ENCODE measurements at regions not wholly inside any gene's neighbourhood (a gene's known extent, or its start where the extent isn't known, plus 50 kb on each side); places are given as distances from the start of the nearest gene placed in this dataset.

GRCh38 chr4:181189751-181190150 is 1053.5 kb upstream of the TENM3 start:
- Histone ChIP-seq H3K27me3 (replicated peaks; ENCODE audit: control insufficient read depth, insufficient read depth, low read length) (no peaks in the 10 kb centered on the region), H3K36me3 (ENCODE audit: control insufficient read depth, insufficient read depth, low read length) (no peaks in the 10 kb centered on the region), H3K4me3 (replicated peaks; ENCODE audit: low read depth, low read length) (no peak overlapping the region)
- no peak for DNase-seq (ENCODE audit: extremely low read depth, insufficient read length)
- no peak for TF ChIP-seq CTCF (IDR thresholded peaks at IDR 0.05; ENCODE audit: insufficient read depth, low read length, poor library complexity, severe bottlenecking)

GRCh38 chr4:181193131-181193930 is 1049.9 kb upstream of the TENM3 start:
- TF ChIP-seq CTCF (IDR thresholded peaks at IDR 0.05; ENCODE audit: insufficient read depth, low read length, poor library complexity, severe bottlenecking) = no peak
- H3K27me3 ChIP-seq (replicated peaks; ENCODE audit: control insufficient read depth, insufficient read depth, low read length) = no peaks in the 10 kb centered on the region
- DNase-seq (ENCODE audit: extremely low read depth, insufficient read length) = no peak
- H3K36me3 ChIP-seq (ENCODE audit: control insufficient read depth, insufficient read depth, low read length) = no peaks in the 10 kb centered on the region
- H3K4me3 ChIP-seq (replicated peaks; ENCODE audit: low read depth, low read length) = no peak overlapping the region

- no peak for TF ChIP-seq CTCF (IDR thresholded peaks at IDR 0.05; ENCODE audit: insufficient read depth, low read length, poor library complexity, severe bottlenecking)
- no peak for DNase-seq (ENCODE audit: extremely low read depth, insufficient read length)
- H3K4me3 ChIP-seq (replicated peaks; ENCODE audit: low read depth, low read length) = no peak overlapping the region
- H3K27me3 ChIP-seq (replicated peaks; ENCODE audit: control insufficient read depth, insufficient read depth, low read length) = no peaks in the 10 kb centered on the region
- no peaks in the 10 kb centered on the region for H3K36me3 ChIP-seq (ENCODE audit: control insufficient read depth, insufficient read depth, low read length)
These were observed 1049.1 kb upstream of the TENM3 start for GRCh38 chr4:181194096-181194495.

GRCh38 chr4:181200076-181200475 is 1043.1 kb upstream of the TENM3 start:
- Histone ChIP-seq H3K27me3 (replicated peaks; ENCODE audit: control insufficient read depth, insufficient read depth, low read length) (no peaks in the 10 kb centered on the region), H3K36me3 (ENCODE audit: control insufficient read depth, insufficient read depth, low read length) (no peaks in the 10 kb centered on the region), H3K4me3 (replicated peaks; ENCODE audit: low read depth, low read length) (no peak overlapping the region)
- no peak for TF ChIP-seq CTCF (IDR thresholded peaks at IDR 0.05; ENCODE audit: insufficient read depth, low read length, poor library complexity, severe bottlenecking)
- DNase-seq (ENCODE audit: extremely low read depth, insufficient read length) = no peak

GRCh38 chr4:181202240-181202639 is 1041.0 kb upstream of the TENM3 start:
- Histone ChIP-seq H3K36me3 (ENCODE audit: control insufficient read depth, insufficient read depth, low read length) (no peaks in the 10 kb centered on the region), H3K27me3 (replicated peaks; ENCODE audit: control insufficient read depth, insufficient read depth, low read length) (no peaks in the 10 kb centered on the region), H3K4me3 (replicated peaks; ENCODE audit: low read depth, low read length) (no peak overlapping the region)
- no peak for DNase-seq (ENCODE audit: extremely low read depth, insufficient read length)
- TF ChIP-seq CTCF (IDR thresholded peaks at IDR 0.05; ENCODE audit: insufficient read depth, low read length, poor library complexity, severe bottlenecking) = no peak
